SK-MEL-5 (cell line): ENCODE measurements at regions not wholly inside any gene's neighbourhood (a gene's known extent, or its start where the extent isn't known, plus 50 kb on each side); places are given as distances from the start of the nearest gene placed in this dataset.
"Not testable (repeated sequence)": the region's sequence is repeated elsewhere in the genome, so short reads cannot be mapped to it uniquely, and the experiment has no call there.

ENCODE experiments used
- DNase-seq: peaks from one replicate; pipeline ENCODE4 v3.0.0-alpha.2; 2016; ENCODE audit warnings: low read depth, low spot score
- in situ Hi-C: cut with HindIII; loops from 2 replicates; pipeline ENCODE4 v1.10.0; 2016; ENCODE audit warnings: low sequenced_read_pairs, high pct_unique_total_duplicates, low pct_unique_long_range_greater_than_20kb
- small RNA-seq, 2 experiments: library from RNA; depleted of rRNA; stranded (forward); fragments of <200 nt; gene quantifications; one replicate each; pipeline ENCODE3, GENCODE V24; 2014

- in situ Hi-C loops = no loop called here
- no peak for DNase-seq
Measured at GRCh38 chr12:86414201-86414600, 158.0 kb upstream of the MGAT4C start.

- in situ Hi-C loops = no loop called here
Measured at GRCh38 chr12:86411710-86412109, 155.5 kb upstream of the MGAT4C start.

GRCh38 chr12:86407620-86408208 lies 151.5 kb upstream of the MGAT4C start:
- DNase-seq = no peak
- in situ Hi-C loops = no loop called here

More at GRCh38 chr12:86411710-86412109, 155.5 kb upstream of the MGAT4C start:
- DNase-seq = no peak

GRCh38 chr12:86389949-86390348 lies 133.8 kb upstream of the MGAT4C start:
- in situ Hi-C loops = no loop called here
- peak; percentile 39 for DNase-seq

- no peak for DNase-seq
- in situ Hi-C loops = no loop called here
Measured at GRCh38 chr12:86387591-86388145, 131.5 kb upstream of the MGAT4C start.

GRCh38 chr12:86383759-86384158 lies 127.6 kb upstream of the MGAT4C start:
- DNase-seq, in situ Hi-C loops: not testable (repeated sequence)

GRCh38 chr12:86379337-86379736 lies 123.1 kb upstream of the MGAT4C start:
- in situ Hi-C loops = no loop called here
- no peak for DNase-seq

GRCh38 chr12:86376052-86376451 lies 119.9 kb upstream of the MGAT4C start:
- DNase-seq = peak; percentile 45
- in situ Hi-C loops = no loop called here

- no peak for DNase-seq
- in situ Hi-C loops = no loop called here
Measured at GRCh38 chr12:86373813-86374212, 117.6 kb upstream of the MGAT4C start.

GRCh38 chr12:86367137-86367536 lies 110.9 kb upstream of the MGAT4C start:
- in situ Hi-C loops = no loop called here
- DNase-seq = no peak

- no peak for DNase-seq
- in situ Hi-C loops = no loop called here
Measured at GRCh38 chr12:86349196-86349595, 93.0 kb upstream of the MGAT4C start.

GRCh38 chr12:86333955-86334522 lies 77.8 kb upstream of the MGAT4C start:
- in situ Hi-C loops = no loop called here
- no peak for DNase-seq

- no peak for DNase-seq
- in situ Hi-C loops = no loop called here
Measured at GRCh38 chr12:86331457-86331856, 75.3 kb upstream of the MGAT4C start.

GRCh38 chr12:86331012-86331411 lies 74.8 kb upstream of the MGAT4C start:
- in situ Hi-C loops = no loop called here
- DNase-seq = no peak

- DNase-seq = no peak
- in situ Hi-C loops = no loop called here
Measured at GRCh38 chr12:86312232-86312631, 56.0 kb upstream of the MGAT4C start.

Small RNA genes lying in the stretch of these regions (small RNA-seq; reads per million reads assigned to genes)
- gene AC079598.2 (0 reads per million in 2 experiments), gene AC079598.3 (0 reads per million in 2 experiments), gene AC079598.4 (0 to 0.10 reads per million in 2 experiments), gene CYCSP30 (0 reads per million in 2 experiments)
